SU-DHL-6 (cell line): ENCODE measurements at regions not wholly inside any gene's neighbourhood (a gene's known extent, or its start where the extent isn't known, plus 50 kb on each side); places are given as distances from the start of the nearest gene placed in this dataset.

ENCODE experiments used
- EZH2phosphoT487 ChIP-seq: fragments of 200-600 bp; sonication (generic), shearing (Covaris generic); conservative IDR thresholded peaks from 2 replicates; pipeline ENCODE4 v1.6.1; 2018; ENCODE audit warnings: mild to moderate bottlenecking, antibody characterized with exemption, low read length, moderate library complexity, mixed read lengths
- TF ChIP-seq, protein P1 (sequence below): fragments of 200-600 bp; sonication (generic); IDR thresholded peaks from one replicate; pipeline ENCODE4 v1.5.1; 2017; ENCODE audit warnings: antibody characterized with exemption, mild to moderate bottlenecking, low read length, moderate library complexity; ENCODE audit not compliant: insufficient read depth, poor library complexity, severe bottlenecking

DNA sequence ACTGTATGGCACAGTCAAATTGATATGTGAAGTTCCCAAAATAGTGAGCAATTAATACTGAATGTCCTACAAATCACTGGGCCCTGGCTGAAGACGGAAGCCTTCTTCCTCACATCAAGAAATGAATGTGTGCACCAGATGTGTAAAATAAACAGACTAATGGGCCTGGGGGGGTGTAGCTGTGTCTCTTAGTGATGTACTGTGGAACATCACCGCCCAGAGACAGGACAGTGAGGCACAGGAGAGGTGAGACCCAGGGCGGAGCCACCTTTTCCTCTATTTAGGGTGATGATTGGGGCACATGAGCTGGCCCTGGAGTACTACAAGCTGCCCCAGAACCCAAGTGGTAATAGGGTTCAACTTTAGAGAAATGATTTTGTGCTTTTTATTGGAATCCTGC, 368.5 kb upstream of the ARID1B start:
- TF ChIP-seq, protein P1, sequence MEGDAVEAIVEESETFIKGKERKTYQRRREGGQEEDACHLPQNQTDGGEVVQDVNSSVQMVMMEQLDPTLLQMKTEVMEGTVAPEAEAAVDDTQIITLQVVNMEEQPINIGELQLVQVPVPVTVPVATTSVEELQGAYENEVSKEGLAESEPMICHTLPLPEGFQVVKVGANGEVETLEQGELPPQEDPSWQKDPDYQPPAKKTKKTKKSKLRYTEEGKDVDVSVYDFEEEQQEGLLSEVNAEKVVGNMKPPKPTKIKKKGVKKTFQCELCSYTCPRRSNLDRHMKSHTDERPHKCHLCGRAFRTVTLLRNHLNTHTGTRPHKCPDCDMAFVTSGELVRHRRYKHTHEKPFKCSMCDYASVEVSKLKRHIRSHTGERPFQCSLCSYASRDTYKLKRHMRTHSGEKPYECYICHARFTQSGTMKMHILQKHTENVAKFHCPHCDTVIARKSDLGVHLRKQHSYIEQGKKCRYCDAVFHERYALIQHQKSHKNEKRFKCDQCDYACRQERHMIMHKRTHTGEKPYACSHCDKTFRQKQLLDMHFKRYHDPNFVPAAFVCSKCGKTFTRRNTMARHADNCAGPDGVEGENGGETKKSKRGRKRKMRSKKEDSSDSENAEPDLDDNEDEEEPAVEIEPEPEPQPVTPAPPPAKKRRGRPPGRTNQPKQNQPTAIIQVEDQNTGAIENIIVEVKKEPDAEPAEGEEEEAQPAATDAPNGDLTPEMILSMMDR, result no peak
- TF ChIP-seq EZH2phosphoT487, result no peak
